ENCODE measurements at regions not wholly inside any gene's neighbourhood (a gene's known extent, or its start where the extent isn't known, plus 50 kb on each side); places are given as distances from the start of the nearest gene placed in this dataset.

- TF ChIP-seq PRDM15 (CRISPR knock-in tag; IDR thresholded peaks at IDR 0.05) (no peak), NFE2L1 (CRISPR knock-in tag; IDR thresholded peaks at IDR 0.05) (no peak), JUN (CRISPR knock-in tag; IDR thresholded peaks at IDR 0.05) (no peak), CDX4 (CRISPR knock-in tag; IDR thresholded peaks at IDR 0.05; ENCODE audit: borderline replicate concordance) (no peak), ZNF425 (CRISPR knock-in tag; conservative IDR thresholded peaks at IDR 0.05) (no peak), ATF6 (CRISPR knock-in tag; IDR thresholded peaks at IDR 0.05) (no peak), E2F1 (CRISPR knock-in tag; IDR thresholded peaks at IDR 0.05) (no peak), KAT7 (CRISPR knock-in tag; IDR thresholded peaks at IDR 0.05; ENCODE audit: borderline replicate concordance) (no peak), JAZF1 (CRISPR knock-in tag; IDR thresholded peaks at IDR 0.05) (no peak), STAT6 (CRISPR knock-in tag; conservative IDR thresholded peaks at IDR 0.05; ENCODE audit: low read depth) (no peak), ZNF532 (CRISPR knock-in tag; IDR thresholded peaks at IDR 0.05; ENCODE audit: borderline replicate concordance) (no peak), ATF2 (CRISPR knock-in tag; IDR thresholded peaks at IDR 0.05; ENCODE audit: borderline replicate concordance, low read depth) (no peak)
Observed at GRCh38 chr4:144284026-144284425, 143.5 kb upstream of the GYPA start (continued).

Measured in WTC11 (cell line).